Calu3 (cell line): ENCODE measurements at regions not wholly inside any gene's neighbourhood (a gene's known extent, or its start where the extent isn't known, plus 50 kb on each side); places are given as distances from the start of the nearest gene placed in this dataset.

Experiments
- BruUV-seq: library from RNA; stranded (reverse); fragments of 400-500 nt; replicated peaks from 2 replicates; lab custom pipeline; 2021; lab: Mats Ljungman, UMichigan
- CTCF ChIA-PET: fragments of 300-600 bp; sonication (Branson Sonifier 250); formaldehyde crosslinking; loops from one replicate; lab custom pipeline; 2022; ENCODE audit warnings: antibody characterized with exemption; lab: Charles Lee
- DNase-seq: peaks from one replicate; pipeline ENCODE4 v3.0.0; 2022
- H3K27ac Mint-ChIP-seq: one replicate; pipeline ENCODE4 v1.8.0; 2022; ENCODE audit warnings: mixed read lengths; ENCODE audit not compliant: unreplicated experiment
- H3K27me3 Mint-ChIP-seq: one replicate; pipeline ENCODE4 v1.8.0; 2022; ENCODE audit warnings: mixed read lengths; ENCODE audit not compliant: unreplicated experiment
- H3K36me3 Mint-ChIP-seq: one replicate; pipeline ENCODE4 v1.8.0; 2022; ENCODE audit warnings: mild to moderate bottlenecking, moderate library complexity, mixed read lengths; ENCODE audit not compliant: insufficient read depth, unreplicated experiment
- H3K4me1 Mint-ChIP-seq: one replicate; pipeline ENCODE4 v1.8.0; 2022; ENCODE audit warnings: mild to moderate bottlenecking, low read depth, mixed read lengths; ENCODE audit not compliant: unreplicated experiment
- H3K4me3 Mint-ChIP-seq: one replicate; pipeline ENCODE4 v1.8.0; 2022; ENCODE audit warnings: mild to moderate bottlenecking, low read depth, moderate library complexity, mixed read lengths; ENCODE audit not compliant: unreplicated experiment
- H3K9me3 Mint-ChIP-seq: one replicate; pipeline ENCODE4 v1.8.0; 2022; ENCODE audit warnings: low read depth, mixed read lengths; ENCODE audit not compliant: unreplicated experiment
- intact Hi-C: fragments of 100-400 bp; cut with micrococcal nuclease; formaldehyde crosslinking; loops from one replicate; pipeline ENCODE4 v1.10.0; 2022; ENCODE audit not compliant: unreplicated experiment
- TF ChIP-seq, protein P1 (sequence below): fragments of 200-600 bp; IDR thresholded peaks from one replicate; pipeline ENCODE4 v1.8.0; 2022; ENCODE audit warnings: antibody characterized with exemption; ENCODE audit not compliant: unreplicated experiment

DNA sequence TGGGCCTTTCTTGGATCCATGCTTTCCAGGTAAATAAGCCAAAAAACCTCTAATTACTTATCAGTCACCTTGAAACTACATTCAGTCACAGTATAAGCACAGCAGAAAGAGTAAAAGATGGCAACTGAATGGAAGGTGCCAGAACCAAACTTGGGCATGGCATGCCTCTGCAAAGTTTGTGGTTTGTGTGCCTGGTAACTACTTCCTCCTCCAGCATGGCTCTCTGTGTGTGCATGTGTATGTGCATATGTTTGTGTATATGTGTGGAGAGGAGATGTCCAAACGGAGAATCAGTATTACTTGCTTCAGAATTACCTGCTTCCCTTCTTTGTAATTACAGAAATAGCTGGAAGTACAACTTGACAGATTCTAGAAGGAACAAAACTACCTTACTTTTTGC is 67.5 kb downstream of the AGTR2 start:
- H3K9me3 Mint-ChIP-seq = no peaks in the 10 kb centered on the region
- intact Hi-C loops = no loop called here
- no peak for DNase-seq
- TF ChIP-seq, protein P1, sequence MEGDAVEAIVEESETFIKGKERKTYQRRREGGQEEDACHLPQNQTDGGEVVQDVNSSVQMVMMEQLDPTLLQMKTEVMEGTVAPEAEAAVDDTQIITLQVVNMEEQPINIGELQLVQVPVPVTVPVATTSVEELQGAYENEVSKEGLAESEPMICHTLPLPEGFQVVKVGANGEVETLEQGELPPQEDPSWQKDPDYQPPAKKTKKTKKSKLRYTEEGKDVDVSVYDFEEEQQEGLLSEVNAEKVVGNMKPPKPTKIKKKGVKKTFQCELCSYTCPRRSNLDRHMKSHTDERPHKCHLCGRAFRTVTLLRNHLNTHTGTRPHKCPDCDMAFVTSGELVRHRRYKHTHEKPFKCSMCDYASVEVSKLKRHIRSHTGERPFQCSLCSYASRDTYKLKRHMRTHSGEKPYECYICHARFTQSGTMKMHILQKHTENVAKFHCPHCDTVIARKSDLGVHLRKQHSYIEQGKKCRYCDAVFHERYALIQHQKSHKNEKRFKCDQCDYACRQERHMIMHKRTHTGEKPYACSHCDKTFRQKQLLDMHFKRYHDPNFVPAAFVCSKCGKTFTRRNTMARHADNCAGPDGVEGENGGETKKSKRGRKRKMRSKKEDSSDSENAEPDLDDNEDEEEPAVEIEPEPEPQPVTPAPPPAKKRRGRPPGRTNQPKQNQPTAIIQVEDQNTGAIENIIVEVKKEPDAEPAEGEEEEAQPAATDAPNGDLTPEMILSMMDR = no peak
- H3K27ac Mint-ChIP-seq = peak overlapping the region; percentile 95
- no peaks in the 10 kb centered on the region for H3K36me3 Mint-ChIP-seq
- H3K27me3 Mint-ChIP-seq = no peaks in the 10 kb centered on the region
- no peak overlapping the region for H3K4me3 Mint-ChIP-seq
- CTCF ChIA-PET = no interaction called here
- H3K4me1 Mint-ChIP-seq = peaks cover 38% of the 10 kb centered on the region
- no TSS peak for BruUV-seq

- H3K4me1 Mint-ChIP-seq = peaks cover 33% of the 10 kb centered on the region
- no peaks in the 10 kb centered on the region for H3K36me3 Mint-ChIP-seq
- BruUV-seq = no TSS peak
- peak overlapping the region; percentile 68 for H3K4me3 Mint-ChIP-seq
- peak overlapping the region; percentile 95 for H3K27ac Mint-ChIP-seq
- CTCF ChIA-PET = no interaction called here
- no peaks in the 10 kb centered on the region for H3K9me3 Mint-ChIP-seq
- no peaks in the 10 kb centered on the region for H3K27me3 Mint-ChIP-seq
- TF ChIP-seq, protein P1 = no peak
- no peak for DNase-seq
- intact Hi-C loops = no loop called here
These were observed 68.2 kb downstream of the AGTR2 start for GRCh38 chrX:116238567-116239255.

DNA sequence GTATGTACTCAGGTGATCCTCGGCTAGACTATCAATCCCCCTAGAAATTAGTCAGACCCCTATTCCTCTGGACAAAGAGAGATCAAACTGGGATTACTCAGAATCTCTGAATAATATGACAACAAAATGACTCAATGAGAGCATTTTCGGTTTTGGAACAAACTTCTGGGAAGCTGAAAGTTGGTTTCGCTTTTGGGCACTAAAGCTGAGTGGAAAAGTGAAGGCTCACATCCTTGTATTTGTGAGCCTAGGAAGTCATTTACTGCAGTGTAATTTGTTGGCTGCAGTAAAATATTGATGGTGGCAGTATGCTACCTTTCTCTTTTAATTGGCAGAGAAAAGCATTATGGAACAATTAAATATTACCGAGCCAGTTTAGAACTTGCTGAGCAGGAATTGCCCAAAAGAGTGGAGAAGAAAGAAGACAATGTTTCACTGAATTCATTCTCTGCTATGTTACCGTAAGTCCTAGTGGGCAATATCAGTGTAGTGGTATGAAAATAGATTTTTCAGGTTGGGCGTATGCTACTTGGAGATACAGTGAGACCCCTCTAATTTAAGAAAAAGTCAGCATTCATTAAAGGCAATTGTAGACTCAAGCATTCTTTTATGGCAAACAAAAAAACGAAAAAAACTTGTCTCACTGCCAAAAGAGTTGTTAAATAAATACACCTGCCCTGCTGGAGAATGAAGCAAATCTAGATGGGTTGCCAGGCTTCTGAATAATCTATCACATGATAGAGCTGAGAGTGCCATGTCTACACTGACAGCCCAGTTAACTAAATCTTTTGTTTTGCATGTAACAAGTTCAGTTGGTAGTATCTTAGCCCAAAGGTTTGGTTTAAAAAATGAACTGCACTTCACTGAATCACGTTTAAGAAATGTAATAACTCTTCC is 69.6 kb downstream of the AGTR2 start:
- TF ChIP-seq, protein P1 = no peak
- H3K36me3 Mint-ChIP-seq = no peaks in the 10 kb centered on the region
- CTCF ChIA-PET = no interaction called here
- H3K27ac Mint-ChIP-seq = peak overlapping the region; percentile 95
- no peaks in the 10 kb centered on the region for H3K9me3 Mint-ChIP-seq
- H3K27me3 Mint-ChIP-seq = no peaks in the 10 kb centered on the region
- H3K4me1 Mint-ChIP-seq = peaks cover 33% of the 10 kb centered on the region
- peak overlapping the region; percentile 68 for H3K4me3 Mint-ChIP-seq
- BruUV-seq = TSS peak; percentile 42
- no peak for DNase-seq
- intact Hi-C loops = loop anchor here (2.0 to 5.0 kb wide), 3 partner anchors 27 to 167 kb away; no protein-coding TSS in a partner anchor

- TF ChIP-seq, protein P1 = no peak
- no peaks in the 10 kb centered on the region for H3K27me3 Mint-ChIP-seq
- DNase-seq = no peak
- intact Hi-C loops = loop anchor here (1.0 to 5.0 kb wide), 4 partner anchors 28 to 166 kb away; no protein-coding TSS in a partner anchor
- no peaks in the 10 kb centered on the region for H3K9me3 Mint-ChIP-seq
- H3K4me3 Mint-ChIP-seq = no peak overlapping the region
- peak overlapping the region; percentile 95 for H3K27ac Mint-ChIP-seq
- H3K4me1 Mint-ChIP-seq = peaks cover 28% of the 10 kb centered on the region
- no peaks in the 10 kb centered on the region for H3K36me3 Mint-ChIP-seq
- BruUV-seq = no TSS peak
- CTCF ChIA-PET = no interaction called here
These were observed 70.5 kb downstream of the AGTR2 start for GRCh38 chrX:116241001-116241400.
